Mesenchymal stem cell (in vitro differentiated cells and primary cell): ENCODE measurements at regions not wholly inside any gene's neighbourhood (a gene's known extent, or its start where the extent isn't known, plus 50 kb on each side); places are given as distances from the start of the nearest gene placed in this dataset.
"Not testable (repeated sequence)": the region's sequence is repeated elsewhere in the genome, so short reads cannot be mapped to it uniquely, and the experiment has no call there.

Experiments used
- DNase-seq: peaks from one replicate; pipeline ENCODE4 v3.0.0-alpha.2; 2013
- H2AFZ ChIP-seq: one replicate; pipeline ENCODE4 v1.6.1; 2013; ENCODE audit warnings: low read depth, mild to moderate bottlenecking, control low read depth, inconsistent platforms, low read length, moderate library complexity
- H2AK5ac ChIP-seq: 2 replicates; pipeline ENCODE4 v1.6.1; 2013; ENCODE audit warnings: low read length, moderate library complexity, mild to moderate bottlenecking, inconsistent platforms; ENCODE audit not compliant: severe bottlenecking
- H2BK120ac ChIP-seq: one replicate; pipeline ENCODE4 v1.6.1; 2013; ENCODE audit warnings: low read depth, mild to moderate bottlenecking, inconsistent platforms, low read length, moderate library complexity
- H2BK12ac ChIP-seq, 2 experiments: one replicate each; pipeline ENCODE4 v1.6.1; 2013; ENCODE audit warnings: inconsistent platforms in 2 of 2, low read length in 2 of 2, mild to moderate bottlenecking in 2 of 2, moderate library complexity in 2 of 2, control low read depth in 1 of 2
- H2BK15ac ChIP-seq: one replicate; pipeline ENCODE4 v1.6.1; 2013; ENCODE audit warnings: mild to moderate bottlenecking, low read depth, inconsistent platforms; ENCODE audit not compliant: poor library complexity, severe bottlenecking
- H2BK5ac ChIP-seq: 2 replicates; pipeline ENCODE4 v1.6.1; 2013; ENCODE audit warnings: low read depth, mild to moderate bottlenecking, low read length, control low read depth, inconsistent platforms; ENCODE audit not compliant: poor library complexity, severe bottlenecking
- H3K14ac ChIP-seq, 2 experiments: one replicate each; pipeline ENCODE4 v1.6.1; 2013; ENCODE audit warnings: inconsistent platforms in 2 of 2, low read length in 2 of 2, control low read depth in 1 of 2, mild to moderate bottlenecking in 1 of 2, moderate library complexity in 1 of 2
- H3K18ac ChIP-seq, 2 experiments: one replicate each; pipeline ENCODE4 v1.6.1; 2013; ENCODE audit warnings: inconsistent platforms in 2 of 2, low read length in 2 of 2, control low read depth in 1 of 2, low read depth in 1 of 2, mild to moderate bottlenecking in 1 of 2
- H3K23ac ChIP-seq, 2 experiments: one replicate each; pipeline ENCODE4 v1.6.1; 2013; ENCODE audit warnings: inconsistent platforms in 2 of 2, low read length in 2 of 2, mild to moderate bottlenecking in 2 of 2, moderate library complexity in 2 of 2, control low read depth in 1 of 2
- H3K27ac ChIP-seq: 2 replicates; pipeline ENCODE4 v1.5.1; 2013; ENCODE audit warnings: mild to moderate bottlenecking, moderate library complexity, low read length, control low read depth, inconsistent platforms; ENCODE audit not compliant: poor library complexity, severe bottlenecking
- H3K27me3 ChIP-seq, 2 experiments: 2 replicates each; pipeline versions ENCODE4 v1.6.1 to v1.7.0; 2013; ENCODE audit warnings: low read length in 2 of 2, mild to moderate bottlenecking in 2 of 2, moderate library complexity in 2 of 2, control low read depth in 1 of 2, inconsistent platforms in 1 of 2; ENCODE audit not compliant: control insufficient read depth in 1 of 2, insufficient read depth in 1 of 2
- H3K36me3 ChIP-seq, 2 experiments: 2 replicates each; pipeline versions ENCODE4 v1.6.1 to v1.7.0; 2013; ENCODE audit warnings: low read length in 2 of 2, control low read depth in 1 of 2, inconsistent platforms in 1 of 2, low read depth in 1 of 2, mild to moderate bottlenecking in 1 of 2; ENCODE audit not compliant: insufficient read depth in 2 of 2, control insufficient read depth in 1 of 2
- H3K4ac ChIP-seq, 2 experiments: one replicate each; pipeline ENCODE4 v1.6.1; 2013; ENCODE audit warnings: inconsistent platforms in 2 of 2, low read length in 2 of 2, mild to moderate bottlenecking in 2 of 2, moderate library complexity in 2 of 2, control low read depth in 1 of 2, low read depth in 1 of 2
- H3K4me1 ChIP-seq: 2 replicates; pipeline ENCODE4 v1.6.1; 2013; ENCODE audit warnings: low read depth, low read length, control low read depth; ENCODE audit not compliant: control insufficient read depth, insufficient read depth
- H3K4me2 ChIP-seq: 2 replicates; pipeline ENCODE4 v1.6.1; 2013; ENCODE audit warnings: low read length, mild to moderate bottlenecking, inconsistent platforms; ENCODE audit not compliant: poor library complexity, severe bottlenecking
- H3K4me3 ChIP-seq, 2 experiments: 2 replicates each; pipeline versions ENCODE4 v1.5.1 to v1.7.0; 2013; ENCODE audit warnings: low read length in 2 of 2, mild to moderate bottlenecking in 2 of 2, control low read depth in 1 of 2, low read depth in 1 of 2; ENCODE audit not compliant: insufficient read depth in 1 of 2
- H3K79me1 ChIP-seq: replicated peaks from 2 replicates; pipeline ENCODE4 v1.6.1; 2013; ENCODE audit warnings: mild to moderate bottlenecking, control low read depth, low read length, inconsistent platforms; ENCODE audit not compliant: poor library complexity, severe bottlenecking
- H3K9ac ChIP-seq: 2 replicates; pipeline ENCODE4 v1.7.0; 2013; ENCODE audit warnings: mild to moderate bottlenecking, low read length, moderate library complexity
- H3K9me3 ChIP-seq: 2 replicates; pipeline ENCODE4 v1.7.0; 2013; ENCODE audit warnings: mild to moderate bottlenecking, low read length; ENCODE audit not compliant: control insufficient read depth
- H4K8ac ChIP-seq: one replicate; pipeline ENCODE4 v1.6.1; 2013; ENCODE audit warnings: inconsistent platforms, mild to moderate bottlenecking, low read length, moderate library complexity
- H4K91ac ChIP-seq: one replicate; pipeline ENCODE4 v1.6.1; 2013; ENCODE audit warnings: mild to moderate bottlenecking, low read length, inconsistent platforms
- WGBS: methylation state at CpG from one replicate; pipeline ENCODE4 v1.1.7; 2013; ENCODE audit warnings: mixed read lengths; 5-methylcytosine and 5-hydroxymethylcytosine counted together

- H3K9ac ChIP-seq, H3K18ac ChIP-seq, H4K91ac ChIP-seq, H3K23ac ChIP-seq, H3K4me3 ChIP-seq, H2AK5ac ChIP-seq, H3K36me3 ChIP-seq, H3K14ac ChIP-seq, DNase-seq, H3K4me2 ChIP-seq, H2BK12ac ChIP-seq, H3K9me3 ChIP-seq, H3K4ac ChIP-seq, H3K79me1 ChIP-seq, H2BK120ac ChIP-seq, H2AFZ ChIP-seq, H2BK5ac ChIP-seq, H4K8ac ChIP-seq, H3K4me1 ChIP-seq, H2BK15ac ChIP-seq, H3K27ac ChIP-seq: not testable (repeated sequence)
- peaks cover 6 to 36% of the 10 kb centered on the region in 2 experiments for H3K27me3 ChIP-seq
- 89% methylated on average over 5 of the region's 8 CpGs for WGBS
Observed at GRCh38 chr11:67888056-67888455, 115.8 kb downstream of the UNC93B1 start.

- WGBS = 93% methylated on average over 5 of the region's 6 CpGs
- not testable (repeated sequence) for H3K14ac ChIP-seq, H3K9me3 ChIP-seq, H2BK15ac ChIP-seq, H3K4me2 ChIP-seq, H4K8ac ChIP-seq, H3K23ac ChIP-seq, H3K18ac ChIP-seq, H2BK120ac ChIP-seq, H2BK12ac ChIP-seq, H3K4ac ChIP-seq, H3K4me3 ChIP-seq, H2AFZ ChIP-seq, H3K27ac ChIP-seq, H3K9ac ChIP-seq, H3K79me1 ChIP-seq, H3K4me1 ChIP-seq, H3K36me3 ChIP-seq, H2BK5ac ChIP-seq, H2AK5ac ChIP-seq, H4K91ac ChIP-seq, DNase-seq
- peaks cover 6 to 36% of the 10 kb centered on the region in 2 experiments for H3K27me3 ChIP-seq
Observed at GRCh38 chr11:67886672-67887071, 117.2 kb downstream of the UNC93B1 start.

DNA sequence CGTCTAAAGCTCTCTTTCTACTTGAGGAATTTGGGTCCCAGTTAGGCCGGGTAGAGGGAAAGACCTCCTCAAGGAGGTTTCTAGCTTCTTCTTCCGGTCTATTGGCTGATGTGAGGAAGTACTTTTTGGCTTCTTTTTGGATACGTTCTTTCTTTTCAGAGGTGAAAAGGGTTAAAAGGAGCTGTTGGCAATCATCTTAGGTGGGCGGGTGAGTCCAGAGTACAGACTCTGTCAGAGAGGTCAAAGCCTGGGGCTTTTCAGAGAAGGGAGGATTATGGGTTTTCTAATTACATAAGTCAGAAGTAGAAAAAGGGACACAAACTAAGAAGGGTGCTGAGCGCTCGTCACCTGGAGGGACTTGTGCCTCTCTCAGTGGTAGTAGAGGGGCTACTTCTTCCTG is 117.7 kb downstream of the UNC93B1 start:
- H2BK12ac ChIP-seq, DNase-seq, H3K14ac ChIP-seq, H3K9ac ChIP-seq, H3K23ac ChIP-seq, H2AK5ac ChIP-seq, H3K4me3 ChIP-seq, H3K4me2 ChIP-seq, H4K8ac ChIP-seq, H3K79me1 ChIP-seq, H2BK120ac ChIP-seq, H3K36me3 ChIP-seq, H3K4ac ChIP-seq, H3K4me1 ChIP-seq, H2BK5ac ChIP-seq, H3K27ac ChIP-seq, H3K18ac ChIP-seq, H3K9me3 ChIP-seq, H2BK15ac ChIP-seq, H2AFZ ChIP-seq, H4K91ac ChIP-seq: not testable (repeated sequence)
- peaks cover 6 to 36% of the 10 kb centered on the region in 2 experiments for H3K27me3 ChIP-seq
- WGBS = 67% methylated on average over 7 of the region's 7 CpGs

- not testable (repeated sequence) for H2BK12ac ChIP-seq, H3K4me1 ChIP-seq, H3K9ac ChIP-seq, H3K18ac ChIP-seq, H3K23ac ChIP-seq, H4K8ac ChIP-seq, H3K4ac ChIP-seq, H3K79me1 ChIP-seq, H2BK5ac ChIP-seq, H4K91ac ChIP-seq, H2AFZ ChIP-seq, H3K4me3 ChIP-seq, H3K14ac ChIP-seq, DNase-seq, H3K9me3 ChIP-seq, H3K27ac ChIP-seq, H2BK120ac ChIP-seq, H2AK5ac ChIP-seq, H2BK15ac ChIP-seq, H3K36me3 ChIP-seq, H3K4me2 ChIP-seq
- H3K27me3 ChIP-seq = peaks cover 6 to 36% of the 10 kb centered on the region in 2 experiments
- 11% methylated on average over 3 of the region's 3 CpGs for WGBS
Observed at GRCh38 chr11:67885574-67885973, 118.3 kb downstream of the UNC93B1 start.
